AG09309 (cell line): ENCODE measurements at regions not wholly inside any gene's neighbourhood (a gene's known extent, or its start where the extent isn't known, plus 50 kb on each side); places are given as distances from the start of the nearest gene placed in this dataset.

ENCODE experiments used
- DNase-seq: peaks from one replicate; pipeline ENCODE4 v3.0.0-alpha.2; 2010; ENCODE audit warnings: low read depth
- H3K4me3 ChIP-seq: 2 replicates; pipeline ENCODE4 v1.5.1; 2011; ENCODE audit warnings: mild to moderate bottlenecking, low read depth, low read length, moderate library complexity; ENCODE audit not compliant: control insufficient read depth
- CTCF ChIP-seq: IDR thresholded peaks from 2 replicates; pipeline ENCODE4 v1.5.1; 2011; ENCODE audit warnings: mild to moderate bottlenecking, low read depth, low read length, inconsistent platforms; ENCODE audit not compliant: insufficient read depth, control insufficient read depth; ENCODE audit errors: missing control alignments

DNA sequence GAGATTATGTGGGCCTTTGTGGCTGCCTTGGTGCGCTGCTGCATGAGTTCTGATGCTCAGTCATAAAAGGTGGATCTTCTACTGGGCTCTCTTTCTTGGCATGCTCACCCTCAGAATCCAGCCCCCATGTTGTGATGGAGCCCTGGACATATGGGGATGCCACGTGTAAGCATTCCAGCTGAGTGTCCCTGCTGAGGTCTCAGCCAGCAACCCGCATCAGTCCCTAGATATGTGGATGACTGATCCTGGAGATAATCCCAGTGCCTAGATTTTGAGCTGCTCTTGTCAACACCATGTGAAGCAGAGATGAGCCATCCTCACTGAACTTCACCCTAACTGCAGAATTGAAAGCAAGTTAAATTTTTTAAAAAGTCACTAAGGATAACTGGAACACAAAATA is 390.1 kb downstream of the DMRT2 start:
- no peak for DNase-seq
- TF ChIP-seq CTCF = no peak
- no peak overlapping the region for H3K4me3 ChIP-seq

GRCh38 chr9:1442105-1442504 is 391.9 kb downstream of the DMRT2 start:
- no peak for TF ChIP-seq CTCF
- H3K4me3 ChIP-seq = no peak overlapping the region

DNA sequence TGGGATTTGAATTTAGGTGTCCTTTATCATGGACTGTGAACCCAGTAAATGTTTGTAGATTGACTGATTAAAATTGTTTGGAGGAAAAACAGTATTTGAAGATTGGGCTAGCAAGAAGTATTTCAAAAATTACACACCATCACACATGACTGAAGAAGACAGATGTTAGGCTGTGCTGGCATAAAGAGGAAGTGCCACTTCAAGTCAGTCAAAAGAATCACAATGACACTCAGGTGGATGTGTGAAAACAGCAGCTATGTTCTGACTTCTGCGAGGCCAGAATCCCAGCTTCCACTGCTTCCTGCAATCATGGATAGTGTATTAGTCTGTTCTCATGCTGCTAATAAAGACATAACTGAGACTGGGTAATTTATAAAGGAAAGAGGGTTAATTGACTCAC is 393.3 kb downstream of the DMRT2 start:
- TF ChIP-seq CTCF = no peak
- no peak for DNase-seq

More at GRCh38 chr9:1442105-1442504, 391.9 kb downstream of the DMRT2 start:
- no peak for DNase-seq

DNA sequence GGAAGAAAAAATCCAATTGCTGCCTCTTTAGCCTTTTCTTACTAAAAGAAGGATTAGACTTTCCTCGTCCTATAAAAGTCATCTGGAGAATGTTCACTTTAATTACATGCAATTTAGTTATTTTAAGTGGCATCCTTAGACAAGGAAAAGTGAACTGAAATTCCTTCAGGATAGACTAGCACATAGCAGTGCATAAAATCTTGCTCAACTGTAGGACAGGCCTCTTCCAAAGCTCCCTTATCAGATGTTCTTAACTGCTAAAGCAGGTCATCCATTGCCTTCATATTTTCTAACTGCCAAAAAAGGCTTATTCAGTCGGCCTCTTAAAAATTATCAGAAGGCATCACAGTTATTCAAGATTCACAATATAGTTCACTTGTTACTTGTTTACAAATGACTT is 396.5 kb downstream of the DMRT2 start:
- DNase-seq = no peak
- H3K4me3 ChIP-seq = no peak overlapping the region
- no peak for TF ChIP-seq CTCF

More for the DNA sequence above, 393.3 kb downstream of the DMRT2 start:
- H3K4me3 ChIP-seq = no peak overlapping the region

GRCh38 chr9:1453636-1454035 is 403.5 kb downstream of the DMRT2 start:
- no peak overlapping the region for H3K4me3 ChIP-seq
- no peak for TF ChIP-seq CTCF
- no peak for DNase-seq

DNA sequence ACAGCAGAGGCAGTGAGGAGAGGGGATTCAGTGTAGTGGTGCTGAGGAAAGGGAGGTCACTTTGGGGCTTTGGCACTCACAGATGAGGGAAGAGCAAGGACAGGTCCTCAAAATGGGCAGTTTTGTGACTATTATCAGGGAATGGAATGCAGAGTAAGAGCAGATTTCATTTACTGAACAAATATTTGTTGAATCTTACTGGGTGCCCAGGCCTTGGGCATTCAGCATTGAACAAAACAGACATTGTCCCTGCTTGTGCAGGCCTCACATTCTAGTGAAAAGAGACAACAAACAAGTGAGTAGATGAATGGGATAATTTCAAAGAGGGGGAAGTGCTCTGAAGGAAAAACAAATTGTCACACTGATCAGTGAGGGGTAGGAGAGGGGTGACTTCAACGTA is 404.1 kb downstream of the DMRT2 start:
- DNase-seq = no peak
- no peak overlapping the region for H3K4me3 ChIP-seq
- no peak for TF ChIP-seq CTCF

DNA sequence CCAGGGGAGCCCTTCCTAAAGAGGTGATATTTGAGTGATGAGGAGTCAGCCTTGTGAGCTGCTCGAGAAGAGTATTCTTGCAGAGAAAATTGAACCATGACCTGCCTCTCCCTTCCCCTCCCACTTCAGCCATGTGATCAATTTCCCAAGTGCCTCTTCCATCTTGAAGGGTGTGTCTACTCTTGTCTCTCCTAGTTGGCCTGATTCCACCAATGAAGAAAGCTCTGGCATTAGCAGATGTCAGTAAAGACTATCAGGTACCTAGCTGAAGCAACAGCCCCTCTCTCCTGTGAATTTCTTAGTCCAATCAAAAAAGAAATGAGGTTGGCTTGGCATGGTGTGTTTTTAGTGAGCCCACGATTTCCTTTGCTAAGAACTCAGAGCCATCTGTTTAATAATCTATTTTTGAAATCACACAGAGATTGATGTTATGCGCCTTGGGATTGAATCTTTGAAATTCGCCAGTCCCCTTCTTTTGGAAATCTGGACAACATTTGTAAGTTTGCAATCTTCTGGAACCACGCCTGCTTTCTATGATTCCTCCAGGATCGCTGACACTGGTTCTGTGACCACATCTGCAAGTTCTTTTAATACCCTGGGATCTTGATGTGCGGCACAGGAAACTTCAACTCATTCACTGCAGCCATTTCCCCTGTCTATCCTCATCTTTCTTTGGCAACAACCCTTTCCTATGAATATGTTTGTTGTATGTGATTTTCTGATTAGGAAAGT is 404.6 kb downstream of the DMRT2 start:
- no peak for DNase-seq
- TF ChIP-seq CTCF = no peak
- no peak overlapping the region for H3K4me3 ChIP-seq
